GM12874 (cell line): ENCODE measurements at regions not wholly inside any gene's neighbourhood (a gene's known extent, or its start where the extent isn't known, plus 50 kb on each side); places are given as distances from the start of the nearest gene placed in this dataset.

Source experiments
- CTCF ChIP-seq: IDR thresholded peaks from 2 replicates; pipeline ENCODE4 v1.5.1; 2011; ENCODE audit warnings: low read depth, mild to moderate bottlenecking, control low read depth, low read length, moderate library complexity; ENCODE audit not compliant: insufficient read depth

GRCh38 chr15:95302206-95302605, 1028.3 kb upstream of the NR2F2 start:
- no peak for TF ChIP-seq CTCF

DNA sequence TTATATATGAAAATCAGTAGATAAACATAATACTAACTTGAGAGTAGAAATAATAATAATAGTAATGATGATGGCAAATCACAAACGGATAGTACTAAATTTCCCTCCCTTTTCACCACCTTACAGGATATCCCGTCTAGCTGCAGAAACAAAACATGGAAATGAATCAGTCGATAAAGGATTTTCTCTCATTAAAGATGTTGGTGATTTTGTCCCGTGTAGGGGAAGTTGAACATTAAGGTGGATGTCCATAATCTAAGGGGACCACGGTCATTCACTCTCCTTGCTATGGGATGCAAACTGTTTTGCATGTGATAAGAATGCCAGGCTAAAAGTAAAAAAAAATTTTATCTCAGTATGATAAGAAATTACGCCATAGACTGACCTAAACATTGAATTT, 1027.7 kb upstream of the NR2F2 start:
- no peak for TF ChIP-seq CTCF

GRCh38 chr15:95303713-95304112, 1026.8 kb upstream of the NR2F2 start:
- TF ChIP-seq CTCF: no peak

- TF ChIP-seq CTCF: no peak
Measured at GRCh38 chr15:95304151-95304946, 1026.2 kb upstream of the NR2F2 start.

- no peak for TF ChIP-seq CTCF
Measured at GRCh38 chr15:95304947-95305400, 1025.5 kb upstream of the NR2F2 start.

GRCh38 chr15:95307115-95307514, 1023.4 kb upstream of the NR2F2 start:
- TF ChIP-seq CTCF: no peak

- TF ChIP-seq CTCF: no peak
Measured at GRCh38 chr15:95319242-95319641, 1011.3 kb upstream of the NR2F2 start.
